ENCODE measurements at regions not wholly inside any gene's neighbourhood (a gene's known extent, or its start where the extent isn't known, plus 50 kb on each side); places are given as distances from the start of the nearest gene placed in this dataset.

- no peak overlapping the region for H3K4me3 ChIP-seq (ENCODE audit: low read depth, low read length)
Measured at GRCh38 chr12:115108129-115109100, 424.4 kb upstream of the TBX3 start.

DNA sequence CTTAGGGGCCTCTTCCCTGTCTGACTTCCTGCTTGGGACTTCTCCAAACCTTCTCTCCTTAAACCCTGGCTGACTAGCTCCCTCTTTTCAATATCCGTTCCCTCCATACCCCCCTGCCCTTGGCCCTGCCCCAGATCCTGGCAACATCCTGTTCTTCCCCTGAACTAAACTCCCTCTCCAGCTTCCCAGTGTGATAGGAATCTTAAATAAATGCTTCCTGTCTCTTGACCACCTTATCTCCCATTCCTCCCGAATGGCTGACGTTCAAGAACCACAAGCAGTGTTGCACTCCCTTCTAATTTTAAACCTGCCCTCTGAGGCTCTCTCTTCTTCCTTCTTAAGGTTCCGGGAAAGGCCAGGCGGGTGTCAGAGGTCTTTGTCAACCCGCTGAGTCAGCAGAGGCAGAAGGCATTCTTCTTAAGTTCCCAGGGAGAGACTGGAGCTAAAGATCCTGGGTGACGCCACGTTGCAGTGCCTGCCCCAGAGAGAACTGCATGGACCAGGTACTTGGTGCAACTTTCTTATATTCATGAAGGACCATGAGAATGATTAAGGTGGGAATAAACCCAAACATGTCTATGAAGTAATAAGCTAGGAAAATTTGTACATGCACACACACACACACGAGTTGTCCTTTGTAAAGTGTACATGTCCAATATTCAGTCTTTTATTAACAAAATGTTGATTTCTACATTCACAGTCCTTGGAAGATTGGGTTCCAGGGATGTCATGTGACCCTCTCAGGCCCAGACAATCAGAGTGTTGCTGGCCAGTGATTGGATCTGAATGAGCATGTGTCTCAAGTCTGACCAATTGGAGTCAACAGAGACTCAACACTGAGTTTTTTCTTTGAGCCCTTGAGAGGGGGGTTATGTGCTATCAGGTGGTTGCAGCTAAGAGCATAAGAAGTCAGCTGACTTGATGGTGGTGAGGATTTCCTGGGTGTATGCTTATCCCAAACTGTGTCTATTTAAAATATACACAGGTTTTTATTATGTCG, 420.2 kb upstream of the TBX3 start:
- H3K4me3 ChIP-seq (ENCODE audit: low read depth, low read length): no peak overlapping the region

- no peak overlapping the region for H3K4me3 ChIP-seq (ENCODE audit: low read depth, low read length)
Measured at GRCh38 chr12:115102450-115102849, 418.5 kb upstream of the TBX3 start.

DNA sequence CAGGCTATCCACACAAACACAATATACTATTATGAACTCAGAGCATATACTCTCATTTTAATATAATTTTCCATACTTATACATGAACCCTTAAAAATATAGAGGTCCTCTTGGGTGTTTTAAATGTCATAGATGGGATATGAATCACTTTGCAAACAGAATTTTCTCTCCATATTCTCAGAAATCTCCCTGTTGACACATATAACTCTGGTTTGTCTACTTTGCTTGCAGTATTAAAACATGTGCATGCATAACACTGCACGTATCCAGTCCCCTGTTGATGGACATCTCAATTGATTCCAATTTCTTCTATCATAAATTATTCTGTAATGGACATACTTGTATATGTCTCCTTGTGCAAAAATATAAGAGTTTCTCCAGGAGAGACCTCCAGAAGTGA, 417.5 kb upstream of the TBX3 start:
- H3K4me3 ChIP-seq (ENCODE audit: low read depth, low read length): no peak overlapping the region

GRCh38 chr12:115097416-115097815, 413.4 kb upstream of the TBX3 start:
- H3K4me3 ChIP-seq (ENCODE audit: low read depth, low read length): no peak overlapping the region

GRCh38 chr12:115096588-115097397, 412.8 kb upstream of the TBX3 start:
- no peak overlapping the region for H3K4me3 ChIP-seq (ENCODE audit: low read depth, low read length)

GRCh38 chr12:115095073-115095748, 411.2 kb upstream of the TBX3 start:
- no peak overlapping the region for H3K4me3 ChIP-seq (ENCODE audit: low read depth, low read length)

- H3K4me3 ChIP-seq (ENCODE audit: low read depth, low read length): no peak overlapping the region
Measured at GRCh38 chr12:115094163-115094816, 410.3 kb upstream of the TBX3 start.

DNA sequence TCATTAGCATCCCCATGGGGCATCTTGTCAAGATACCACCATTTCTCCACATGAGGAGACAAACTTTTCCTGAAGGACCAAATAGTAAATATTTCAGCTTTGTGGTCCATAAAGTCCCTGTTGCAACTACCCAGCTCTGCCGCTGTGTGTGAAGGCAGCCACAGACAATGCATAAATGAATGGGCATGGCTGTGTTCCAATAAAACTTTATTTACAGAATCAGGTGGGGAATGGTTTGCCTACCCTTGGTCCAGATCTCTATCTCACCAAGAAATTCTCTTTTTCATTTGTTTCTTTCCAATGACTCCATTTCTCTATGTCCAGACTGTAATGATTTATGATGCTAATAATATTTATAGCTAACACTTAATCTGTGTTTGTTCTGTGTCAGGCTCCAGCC, 409.3 kb upstream of the TBX3 start:
- H3K4me3 ChIP-seq (ENCODE audit: low read depth, low read length): no peak overlapping the region

DNA sequence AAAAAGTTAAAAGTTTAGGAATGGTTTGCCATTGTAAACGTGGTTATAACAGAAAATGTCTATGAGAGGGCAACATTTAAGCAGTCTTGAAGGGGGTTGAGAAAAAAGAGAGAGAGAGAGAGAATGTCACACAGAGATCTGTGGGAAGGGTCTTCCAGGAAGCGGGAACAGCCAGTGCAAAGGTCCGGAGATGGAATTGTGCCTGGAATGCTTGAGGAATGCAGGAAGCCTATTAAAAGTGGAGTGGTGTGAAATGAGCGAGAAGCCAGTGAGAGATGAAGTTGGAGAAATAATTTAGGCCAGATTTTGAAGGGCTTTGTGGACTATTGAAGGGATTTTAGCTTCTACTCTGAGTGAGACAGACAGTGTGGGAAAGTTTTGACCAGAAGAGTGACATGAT, 406.8 kb upstream of the TBX3 start:
- no peak overlapping the region for H3K4me3 ChIP-seq (ENCODE audit: low read depth, low read length)

- no peak overlapping the region for H3K4me3 ChIP-seq (ENCODE audit: low read depth, low read length)
Measured at GRCh38 chr12:115088995-115089841, 405.2 kb upstream of the TBX3 start.

- H3K4me3 ChIP-seq (ENCODE audit: low read depth, low read length): no peak overlapping the region
Measured at GRCh38 chr12:115088328-115088994, 404.5 kb upstream of the TBX3 start.

GRCh38 chr12:115085594-115085993, 401.6 kb upstream of the TBX3 start:
- no peak overlapping the region for H3K4me3 ChIP-seq (ENCODE audit: low read depth, low read length)

DNA sequence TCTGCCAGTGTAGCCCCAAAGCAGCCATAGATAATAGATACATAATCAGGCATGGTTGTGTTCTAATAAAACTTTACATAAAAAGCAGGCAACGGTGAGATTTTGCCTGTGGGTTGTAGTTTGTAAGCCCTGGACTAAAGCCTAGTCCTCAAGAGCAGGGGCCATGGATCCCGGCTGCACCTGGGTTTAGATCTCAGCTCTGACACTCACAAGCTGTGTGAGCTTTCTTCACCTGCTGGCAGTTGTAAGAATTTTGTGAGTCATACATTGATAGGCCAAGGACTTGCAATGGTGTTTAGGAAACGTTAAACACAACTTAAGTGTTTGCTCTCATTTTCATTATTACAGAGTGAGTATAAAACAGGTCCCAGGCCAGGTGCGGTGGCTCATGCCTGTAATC, 395.8 kb upstream of the TBX3 start:
- no peak overlapping the region for H3K4me3 ChIP-seq (ENCODE audit: low read depth, low read length)

- H3K4me3 ChIP-seq (ENCODE audit: low read depth, low read length): no peak overlapping the region
Measured at GRCh38 chr12:115078990-115079389, 395.0 kb upstream of the TBX3 start.

DNA sequence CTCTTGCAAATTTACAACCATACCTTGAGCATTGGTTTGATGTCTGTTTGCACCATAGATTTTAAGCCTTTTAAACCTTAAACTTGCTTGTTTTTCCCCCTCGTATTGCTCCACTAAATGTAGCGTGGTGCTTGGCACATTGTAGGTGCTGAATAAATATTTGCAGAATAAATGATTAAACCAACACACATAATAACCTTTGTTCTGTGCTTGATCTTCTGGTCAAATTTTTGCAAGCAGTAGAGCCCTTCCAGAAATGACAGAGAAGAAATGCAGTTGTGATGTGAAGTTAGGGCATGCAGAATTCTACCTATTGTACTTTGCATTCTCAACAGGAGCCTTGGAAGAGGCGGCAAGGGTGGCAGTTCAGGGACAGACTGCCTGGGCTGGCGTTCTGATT, 394.4 kb upstream of the TBX3 start:
- no peak overlapping the region for H3K4me3 ChIP-seq (ENCODE audit: low read depth, low read length)

- no peak overlapping the region for H3K4me3 ChIP-seq (ENCODE audit: low read depth, low read length)
Measured at GRCh38 chr12:115075552-115076170, 391.7 kb upstream of the TBX3 start.

DNA sequence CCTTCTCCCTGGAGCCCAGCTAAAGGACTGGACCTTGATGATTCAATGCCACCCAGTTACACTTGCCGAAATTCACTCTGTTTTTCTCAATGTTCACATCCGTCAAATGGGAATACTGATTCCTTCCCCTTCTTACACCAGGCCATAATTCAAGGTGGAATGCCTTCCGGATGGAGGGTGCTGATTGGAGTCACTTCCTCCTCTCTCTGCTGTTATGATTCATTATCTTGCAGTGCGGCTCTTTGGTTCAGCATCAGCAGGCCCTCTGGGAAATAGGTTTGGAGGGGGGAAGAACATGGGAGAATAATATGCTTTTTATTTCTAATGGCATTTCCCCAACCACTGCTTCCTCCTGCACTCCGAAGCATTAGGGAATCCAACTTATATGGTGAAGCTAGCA, 390.6 kb upstream of the TBX3 start:
- H3K4me3 ChIP-seq (ENCODE audit: low read depth, low read length): no peak overlapping the region
